Central memory CD8-positive, alpha-beta T cell (primary cell): ENCODE measurements at regions not wholly inside any gene's neighbourhood (a gene's known extent, or its start where the extent isn't known, plus 50 kb on each side); places are given as distances from the start of the nearest gene placed in this dataset.

ENCODE experiments used
- ATAC-seq: fragments of 150-1000 bp; cut with Tn5 transposase; replicated peaks from 2 replicates; pipeline ENCODE4 v1.10.0; 2022; ENCODE audit warnings: mild to moderate bottlenecking, moderate FRiP score, moderate number of reproducible peaks; ENCODE audit not compliant: poor library complexity, severe bottlenecking; ENCODE audit errors: extremely low read depth
- DNase-seq, 2 donors: peaks; one replicate each; pipeline ENCODE4 v3.0.0; 2021; ENCODE audit warnings: low spot score in 2 of 2
- H3K27ac Mint-ChIP-seq: one replicate; pipeline ENCODE4 v1.8.0; 2022; ENCODE audit warnings: low read depth, mild to moderate bottlenecking, moderate library complexity, mixed read lengths
- H3K27me3 Mint-ChIP-seq: one replicate; pipeline ENCODE4 v1.8.0; 2022; ENCODE audit warnings: mixed read lengths
- H3K36me3 Mint-ChIP-seq: one replicate; pipeline ENCODE4 v1.8.0; 2022; ENCODE audit warnings: mild to moderate bottlenecking, moderate library complexity, mixed read lengths; ENCODE audit not compliant: insufficient read depth
- H3K4me1 Mint-ChIP-seq: one replicate; pipeline ENCODE4 v1.8.0; 2022; ENCODE audit warnings: mixed read lengths
- H3K4me3 Mint-ChIP-seq: one replicate; pipeline ENCODE4 v1.8.0; 2022; ENCODE audit warnings: mild to moderate bottlenecking, moderate library complexity, mixed read lengths
- H3K9me3 Mint-ChIP-seq: one replicate; pipeline ENCODE4 v1.8.0; 2022; ENCODE audit warnings: mixed read lengths

DNA sequence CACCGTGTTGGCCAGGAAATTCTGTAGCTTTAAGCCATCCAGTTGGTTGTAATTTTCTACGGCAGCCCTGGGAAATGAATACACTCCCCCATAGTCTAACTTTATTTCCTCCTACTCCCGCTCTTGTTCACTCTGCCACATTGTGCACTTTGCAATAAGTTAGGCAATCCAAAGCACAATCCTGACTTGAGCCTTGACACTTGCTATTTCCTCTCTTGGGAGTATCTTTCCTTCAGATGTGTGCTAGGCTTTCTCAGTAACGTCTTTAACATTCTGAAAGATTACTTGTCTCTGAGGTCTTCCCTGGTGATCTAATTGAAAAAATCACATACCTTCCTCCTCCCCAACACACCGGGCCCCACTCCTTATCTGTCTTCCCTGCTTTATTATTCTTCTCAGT is 65.9 kb upstream of the RAB27B start:
- Mint-ChIP-seq H3K9me3 (no peaks in the 10 kb centered on the region), H3K4me3 (no peak overlapping the region), H3K4me1 (no peaks in the 10 kb centered on the region), H3K27ac (no peak overlapping the region), H3K27me3 (peaks cover 24% of the 10 kb centered on the region), H3K36me3 (no peaks in the 10 kb centered on the region)
- no peak for DNase-seq
- no peak for ATAC-seq

DNA sequence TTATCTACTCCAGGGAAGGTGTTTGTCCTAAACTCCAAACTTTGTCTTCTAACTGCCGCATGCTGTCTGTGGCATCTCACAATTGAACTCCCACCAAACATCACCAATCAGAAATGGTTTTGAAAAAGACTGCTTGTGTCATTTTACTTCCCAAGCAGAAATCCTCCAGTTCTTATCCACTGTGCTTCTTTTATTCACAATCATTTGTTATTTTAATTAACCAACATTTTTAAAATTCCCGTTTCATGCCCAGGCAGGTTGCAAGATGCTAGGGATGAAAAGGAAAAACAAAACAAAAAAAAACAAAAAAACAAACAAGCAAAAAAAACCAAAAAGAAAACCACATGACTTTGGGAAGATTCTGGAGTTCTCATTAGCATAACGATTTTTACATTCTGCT is 63.5 kb upstream of the RAB27B start:
- Mint-ChIP-seq H3K27ac (no peak overlapping the region), H3K27me3 (peaks cover 24% of the 10 kb centered on the region), H3K4me1 (no peaks in the 10 kb centered on the region), H3K9me3 (no peaks in the 10 kb centered on the region), H3K36me3 (no peaks in the 10 kb centered on the region), H3K4me3 (no peak overlapping the region)
- no peak for ATAC-seq
- DNase-seq = no peak

DNA sequence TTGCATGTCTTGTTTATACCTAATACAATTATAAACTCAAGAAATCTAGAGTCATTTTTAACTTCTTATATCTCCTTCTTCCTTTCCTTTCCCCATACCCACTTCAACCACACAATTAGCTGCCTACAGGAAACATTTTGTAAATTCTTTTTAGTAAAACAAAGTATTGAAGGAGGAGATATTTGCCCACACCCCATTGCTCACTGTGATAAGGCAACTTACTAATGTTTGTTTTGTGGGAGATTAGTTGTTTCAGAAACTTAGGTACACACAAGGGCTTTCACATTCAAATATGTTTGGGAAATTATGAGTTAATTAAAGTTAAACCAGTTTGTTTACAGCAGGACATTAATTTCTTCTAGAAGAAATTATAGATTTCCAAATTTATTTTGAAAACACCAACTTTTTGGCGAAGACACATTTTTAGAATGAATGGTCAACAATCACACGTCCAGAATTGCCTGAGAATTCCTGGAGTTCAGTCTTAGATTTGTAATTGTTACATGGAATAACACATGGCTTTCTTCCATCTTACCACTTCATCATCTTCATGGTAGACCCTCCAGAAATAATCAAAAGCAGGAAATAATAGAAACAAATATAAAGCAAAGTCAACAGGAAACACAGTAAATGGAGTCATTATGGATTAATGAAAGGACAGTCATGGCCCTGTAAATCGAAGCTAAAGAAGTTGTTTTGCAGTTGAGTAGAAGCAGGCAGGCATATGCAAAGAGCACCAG is 62.5 kb upstream of the RAB27B start:
- no peaks in the 10 kb centered on the region for H3K36me3 Mint-ChIP-seq
- no peak overlapping the region for H3K27ac Mint-ChIP-seq
- H3K4me3 Mint-ChIP-seq = no peak overlapping the region
- H3K4me1 Mint-ChIP-seq = no peaks in the 10 kb centered on the region
- H3K9me3 Mint-ChIP-seq = no peaks in the 10 kb centered on the region
- peaks cover 24% of the 10 kb centered on the region for H3K27me3 Mint-ChIP-seq
- ATAC-seq (no peak), DNase-seq (no peak)

DNA sequence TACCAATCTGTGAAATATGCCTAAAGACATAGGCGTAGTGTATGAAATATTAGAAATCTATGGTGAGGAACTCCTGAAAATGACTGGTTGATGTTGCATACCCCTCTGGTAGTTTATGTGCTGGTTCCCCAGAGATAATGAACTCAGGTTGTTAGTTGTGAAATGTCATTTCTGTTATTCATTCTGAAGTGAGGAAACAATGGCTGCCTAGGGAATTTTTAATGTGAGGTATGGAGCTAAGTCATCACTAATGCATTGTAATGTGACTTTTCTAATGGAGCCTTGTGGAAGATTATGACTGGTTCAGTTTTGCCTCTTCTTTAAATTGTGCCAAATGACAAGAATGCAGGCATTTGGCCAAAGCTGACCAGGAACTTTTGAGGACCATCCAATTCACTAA is 61.6 kb upstream of the RAB27B start:
- H3K9me3 Mint-ChIP-seq = no peaks in the 10 kb centered on the region
- H3K36me3 Mint-ChIP-seq = no peaks in the 10 kb centered on the region
- no peak for DNase-seq
- H3K4me3 Mint-ChIP-seq = no peak overlapping the region
- no peaks in the 10 kb centered on the region for H3K4me1 Mint-ChIP-seq
- no peak for ATAC-seq
- peaks cover 24% of the 10 kb centered on the region for H3K27me3 Mint-ChIP-seq
- H3K27ac Mint-ChIP-seq = no peak overlapping the region

DNA sequence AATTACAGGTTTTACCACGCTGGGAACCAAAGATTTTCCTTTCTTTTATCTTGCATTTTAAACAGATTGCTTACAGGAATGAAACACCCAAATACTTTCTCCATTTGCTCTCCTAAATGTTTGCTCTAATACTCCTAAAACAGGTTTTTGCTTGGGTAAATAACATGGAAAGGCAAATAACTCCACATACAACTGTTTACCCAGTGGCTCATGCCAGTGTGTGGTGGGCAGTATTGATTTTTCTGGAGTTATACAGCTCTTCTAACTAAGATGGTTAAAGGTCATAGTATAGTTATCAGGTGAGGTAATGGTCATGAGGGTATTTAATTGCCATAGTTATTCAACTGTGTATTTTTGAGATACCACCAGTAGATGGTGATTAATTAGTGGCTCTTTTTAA is 61.2 kb upstream of the RAB27B start:
- Mint-ChIP-seq H3K9me3 (no peaks in the 10 kb centered on the region), H3K27me3 (peaks cover 24% of the 10 kb centered on the region), H3K4me1 (no peaks in the 10 kb centered on the region), H3K36me3 (no peaks in the 10 kb centered on the region), H3K27ac (no peak overlapping the region), H3K4me3 (no peak overlapping the region)
- no peak for DNase-seq
- no peak for ATAC-seq

DNA sequence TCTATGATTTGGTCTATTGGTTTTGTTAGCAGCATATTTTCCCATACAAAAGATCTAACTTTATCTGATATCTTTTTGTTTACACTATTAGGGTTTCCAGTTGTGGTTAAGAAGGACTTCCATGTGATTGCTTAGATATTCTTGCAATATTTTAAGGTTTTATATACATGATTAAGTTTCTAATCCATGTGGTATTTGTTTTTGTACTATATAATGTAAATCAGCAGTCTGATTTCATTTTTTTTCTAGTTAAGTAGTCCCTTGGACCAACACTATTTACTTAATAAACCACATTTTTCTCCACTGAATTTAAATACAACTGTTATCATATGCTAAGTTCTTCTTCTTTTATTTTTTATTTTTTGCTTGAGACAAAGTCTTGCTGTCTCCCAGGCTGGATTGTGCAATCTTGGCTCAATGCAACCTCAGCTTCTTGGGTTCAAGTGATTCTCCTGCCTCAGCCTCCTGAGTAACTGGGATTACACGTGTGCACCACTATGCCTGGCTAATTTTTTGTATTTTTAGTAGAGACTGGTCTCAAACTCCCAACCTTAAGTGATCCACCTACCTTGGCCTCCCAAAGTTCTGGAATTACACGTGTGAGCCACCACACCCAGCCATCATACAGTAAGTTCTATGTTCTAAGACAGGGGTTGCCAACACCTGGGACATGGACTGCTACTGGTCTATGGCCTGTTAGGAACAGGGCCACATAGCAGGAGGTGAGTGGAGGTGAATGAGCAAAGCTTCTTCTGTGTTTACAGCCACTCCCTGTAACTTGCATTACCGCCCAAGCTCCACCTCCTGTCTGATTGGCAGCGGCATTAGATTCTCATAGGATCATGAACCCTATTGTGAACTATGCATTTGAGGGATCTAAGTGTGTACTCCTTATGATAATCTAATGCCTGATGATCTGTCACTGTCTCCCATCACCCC is 58.5 kb upstream of the RAB27B start:
- no peak overlapping the region for H3K27ac Mint-ChIP-seq
- H3K9me3 Mint-ChIP-seq = no peaks in the 10 kb centered on the region
- H3K27me3 Mint-ChIP-seq = peaks cover 9% of the 10 kb centered on the region
- H3K4me1 Mint-ChIP-seq = no peaks in the 10 kb centered on the region
- H3K4me3 Mint-ChIP-seq = no peak overlapping the region
- no peak for DNase-seq
- no peaks in the 10 kb centered on the region for H3K36me3 Mint-ChIP-seq
- no peak for ATAC-seq

DNA sequence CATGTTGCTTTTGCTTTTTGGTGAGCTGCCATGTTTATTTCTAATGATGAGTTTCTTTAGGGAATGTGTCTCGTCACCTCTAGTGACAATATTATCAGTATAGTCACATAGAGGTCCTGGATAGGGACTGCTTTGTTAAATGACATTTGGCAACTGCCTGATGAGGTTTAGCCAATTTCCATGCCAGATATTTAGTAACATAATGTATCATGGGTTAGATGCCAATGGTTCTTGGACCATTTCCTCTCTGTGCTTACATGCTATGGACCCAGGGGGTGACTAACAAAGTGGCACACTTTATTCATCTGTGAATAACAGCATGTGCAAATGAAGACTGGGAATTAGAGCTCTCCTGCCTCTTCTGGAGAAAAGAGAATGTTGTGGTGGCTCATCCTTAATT is 56.2 kb upstream of the RAB27B start:
- Mint-ChIP-seq H3K27me3 (no peaks in the 10 kb centered on the region), H3K4me1 (no peaks in the 10 kb centered on the region), H3K27ac (no peak overlapping the region), H3K9me3 (no peaks in the 10 kb centered on the region), H3K4me3 (no peak overlapping the region), H3K36me3 (no peaks in the 10 kb centered on the region)
- ATAC-seq (no peak), DNase-seq (no peak)

DNA sequence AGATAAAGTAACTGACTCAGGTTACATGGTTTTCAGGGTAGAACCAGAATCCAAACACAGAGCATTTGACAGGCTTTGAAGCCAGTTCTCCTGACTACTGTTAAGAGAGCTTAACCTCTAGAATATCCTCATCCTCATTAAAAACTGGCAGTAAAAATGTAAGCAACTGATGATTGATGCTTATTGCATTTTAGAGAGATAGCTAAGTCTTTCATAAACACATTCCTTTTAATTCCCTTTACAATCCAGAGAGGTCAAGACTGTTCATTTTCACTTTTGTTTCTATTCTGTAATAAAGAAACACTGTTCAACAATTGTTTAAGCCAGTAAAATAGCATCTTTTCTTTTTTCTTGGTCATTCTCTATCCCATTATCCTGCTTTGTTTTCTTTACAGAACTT is 53.9 kb upstream of the RAB27B start:
- Mint-ChIP-seq H3K27ac (no peak overlapping the region), H3K4me3 (no peak overlapping the region), H3K9me3 (no peaks in the 10 kb centered on the region), H3K4me1 (no peaks in the 10 kb centered on the region), H3K27me3 (no peaks in the 10 kb centered on the region), H3K36me3 (no peaks in the 10 kb centered on the region)
- DNase-seq (no peak), ATAC-seq (no peak)

DNA sequence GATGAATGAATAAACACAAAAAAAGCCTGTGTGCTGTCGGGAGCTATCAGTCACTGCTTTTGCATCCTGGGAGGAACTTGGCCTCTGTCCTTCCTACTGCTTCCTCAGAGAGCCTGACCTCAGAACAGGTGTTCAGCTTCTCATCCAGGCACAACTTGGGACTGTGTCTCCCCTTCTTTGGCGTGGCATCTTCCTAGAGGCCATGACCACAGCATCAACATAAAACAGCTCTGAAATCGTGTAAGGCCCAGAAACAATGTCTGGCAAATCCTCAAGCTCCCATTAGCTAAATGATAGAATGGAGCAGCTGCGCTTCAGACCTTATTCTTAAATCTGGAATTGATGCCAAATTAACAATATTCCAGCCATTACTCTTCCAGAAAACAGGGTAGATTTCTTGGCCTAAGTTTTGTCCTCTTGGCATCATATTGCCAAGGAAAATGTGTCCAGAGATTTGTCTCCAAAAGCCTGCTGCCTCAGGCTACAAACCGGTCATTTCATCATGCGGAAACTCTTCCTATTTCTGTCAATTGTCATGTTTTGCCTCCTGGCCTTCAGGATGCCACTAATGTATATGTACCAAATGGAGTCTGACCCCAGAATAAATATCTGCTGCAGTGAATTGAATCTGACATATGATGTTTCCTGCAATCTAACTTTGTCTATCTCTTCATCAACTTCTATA is 53.2 kb upstream of the RAB27B start:
- no peaks in the 10 kb centered on the region for H3K9me3 Mint-ChIP-seq
- H3K4me3 Mint-ChIP-seq = no peak overlapping the region
- H3K27ac Mint-ChIP-seq = no peak overlapping the region
- no peaks in the 10 kb centered on the region for H3K4me1 Mint-ChIP-seq
- H3K27me3 Mint-ChIP-seq = no peaks in the 10 kb centered on the region
- DNase-seq (no peak), ATAC-seq (no peak)
- H3K36me3 Mint-ChIP-seq = no peaks in the 10 kb centered on the region

DNA sequence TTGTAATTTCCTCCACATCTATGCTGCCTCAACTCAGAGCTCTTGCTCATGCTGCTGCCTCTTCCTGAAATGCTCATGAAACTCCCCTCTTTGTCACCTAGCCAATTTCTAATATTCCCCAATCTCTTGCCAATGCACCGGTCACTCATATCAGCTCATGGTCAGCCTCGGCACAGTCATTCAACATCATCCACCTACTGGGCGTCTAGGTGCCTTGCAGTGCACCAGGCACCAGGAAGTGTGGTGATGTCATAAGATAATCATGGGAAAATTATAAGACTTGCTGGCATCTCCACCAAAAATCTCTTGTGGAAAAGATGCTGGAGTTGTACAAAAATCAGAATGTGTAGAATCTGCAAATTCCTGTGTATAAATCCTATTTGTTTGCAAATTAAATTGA is 52.6 kb upstream of the RAB27B start:
- H3K9me3 Mint-ChIP-seq = no peaks in the 10 kb centered on the region
- no peak for ATAC-seq
- no peak overlapping the region for H3K4me3 Mint-ChIP-seq
- no peaks in the 10 kb centered on the region for H3K27me3 Mint-ChIP-seq
- no peaks in the 10 kb centered on the region for H3K36me3 Mint-ChIP-seq
- no peak for DNase-seq
- H3K27ac Mint-ChIP-seq = no peak overlapping the region
- no peaks in the 10 kb centered on the region for H3K4me1 Mint-ChIP-seq

DNA sequence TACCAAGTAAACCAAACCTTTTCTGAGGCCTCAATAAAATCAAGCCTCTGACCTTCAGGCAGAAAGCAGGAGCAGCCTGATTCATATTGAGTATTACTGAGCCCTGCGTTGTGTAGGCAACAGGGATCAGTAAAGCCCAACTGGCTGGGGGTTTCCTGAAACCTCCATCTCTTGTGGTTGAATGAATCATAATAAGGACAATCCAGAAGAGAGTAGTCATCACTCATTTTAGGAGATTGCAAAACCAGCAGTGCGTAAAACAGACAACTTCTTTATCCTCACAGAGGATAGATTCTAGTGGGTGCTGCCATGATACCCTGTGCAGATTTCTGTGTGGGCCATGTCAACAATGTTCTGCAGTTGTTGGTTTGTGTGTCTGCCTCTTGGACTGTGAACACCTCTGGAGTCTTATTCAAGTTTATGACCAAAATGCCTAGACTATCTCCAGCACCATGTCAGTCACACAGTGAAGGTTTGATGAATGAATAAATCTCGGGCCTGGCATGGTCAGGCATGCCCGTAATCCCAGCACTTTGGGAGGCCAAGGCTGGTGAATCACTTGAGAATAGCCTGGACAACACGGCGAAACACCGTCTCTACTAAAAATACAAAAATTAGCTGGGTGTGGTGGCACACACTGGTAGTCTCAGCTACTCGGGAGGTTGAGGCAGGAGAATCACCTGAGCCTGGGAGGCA is 51.8 kb upstream of the RAB27B start:
- no peaks in the 10 kb centered on the region for H3K27me3 Mint-ChIP-seq
- H3K36me3 Mint-ChIP-seq = no peaks in the 10 kb centered on the region
- H3K4me3 Mint-ChIP-seq = no peak overlapping the region
- no peak overlapping the region for H3K27ac Mint-ChIP-seq
- DNase-seq = no peak
- H3K9me3 Mint-ChIP-seq = no peaks in the 10 kb centered on the region
- H3K4me1 Mint-ChIP-seq = no peaks in the 10 kb centered on the region
- no peak for ATAC-seq

DNA sequence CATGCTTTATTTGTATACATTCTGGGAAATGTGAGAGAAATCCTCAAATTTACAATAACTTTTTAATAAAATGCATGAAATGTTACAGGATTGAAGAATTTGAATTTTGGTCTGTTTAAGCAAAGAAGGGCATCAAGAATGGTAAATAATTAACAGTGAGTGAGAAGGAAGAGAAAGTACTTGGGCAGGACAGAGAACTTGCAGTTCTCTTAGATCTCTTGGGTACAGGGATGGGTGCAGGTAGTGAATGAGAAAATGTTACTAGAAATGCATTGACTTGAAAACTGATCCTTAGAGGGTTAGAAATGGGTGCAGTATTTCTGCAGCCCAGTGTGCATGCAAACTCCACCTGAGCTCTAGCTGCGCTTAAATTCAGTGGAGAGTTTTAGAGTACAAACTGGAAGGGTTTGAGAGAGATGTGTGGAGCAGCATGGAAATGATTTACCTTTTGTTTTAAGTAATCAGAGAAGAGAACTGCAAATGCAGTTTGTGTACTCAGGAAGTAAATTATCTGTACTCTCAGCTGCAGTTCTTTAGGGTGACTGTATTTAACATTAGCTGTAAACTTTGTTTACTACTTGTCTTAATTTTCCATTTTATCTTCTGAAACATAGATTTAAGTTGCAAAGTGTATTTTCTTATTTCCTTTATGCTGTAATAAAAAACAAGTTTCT is 51.0 kb upstream of the RAB27B start:
- Mint-ChIP-seq H3K36me3 (no peaks in the 10 kb centered on the region), H3K27me3 (no peaks in the 10 kb centered on the region), H3K4me3 (no peak overlapping the region), H3K4me1 (no peaks in the 10 kb centered on the region), H3K27ac (no peak overlapping the region), H3K9me3 (no peaks in the 10 kb centered on the region)
- no peak for ATAC-seq
- no peak for DNase-seq
